GM23248 (cell line): ENCODE measurements at regions not wholly inside any gene's neighbourhood (a gene's known extent, or its start where the extent isn't known, plus 50 kb on each side); places are given as distances from the start of the nearest gene placed in this dataset.

Experiments
- EZH2 ChIP-seq: fragments of 200-600 bp; sonication (generic); IDR thresholded peaks from 2 replicates; pipeline ENCODE4 v1.6.1; 2018; ENCODE audit warnings: antibody characterized with exemption, mild to moderate bottlenecking; ENCODE audit not compliant: insufficient read depth, poor library complexity, severe bottlenecking
- EZH2phosphoT487 ChIP-seq: fragments of 200-600 bp; sonication (generic); IDR thresholded peaks from 2 replicates; pipeline ENCODE4 v1.6.1; 2018; ENCODE audit warnings: antibody characterized with exemption, moderate library complexity, mild to moderate bottlenecking, low read depth; ENCODE audit not compliant: insufficient read depth

DNA sequence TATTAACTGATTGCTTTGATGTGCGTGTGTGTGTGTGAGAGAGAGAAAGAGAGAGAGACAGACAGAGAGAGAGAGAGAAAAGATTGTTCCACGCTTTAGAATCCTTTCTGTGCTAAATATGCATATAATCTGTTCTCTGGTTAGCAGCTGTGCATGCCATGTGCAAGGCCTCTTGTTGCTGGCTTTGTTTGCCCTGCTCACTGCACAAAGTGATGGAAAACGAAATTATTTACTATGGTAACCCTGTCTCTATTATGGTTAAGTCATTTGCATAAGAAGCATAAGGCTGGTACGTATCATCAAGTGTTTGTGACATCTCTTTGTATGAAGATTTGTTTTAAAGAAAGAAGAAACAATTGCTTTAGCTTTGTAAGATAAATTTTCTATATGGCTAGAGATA is 190.2 kb upstream of the POF1B start:
- no peak for TF ChIP-seq EZH2
- TF ChIP-seq EZH2phosphoT487 = no peak
